ENCODE measurements at regions not wholly inside any gene's neighbourhood (a gene's known extent, or its start where the extent isn't known, plus 50 kb on each side); places are given as distances from the start of the nearest gene placed in this dataset.

DNA sequence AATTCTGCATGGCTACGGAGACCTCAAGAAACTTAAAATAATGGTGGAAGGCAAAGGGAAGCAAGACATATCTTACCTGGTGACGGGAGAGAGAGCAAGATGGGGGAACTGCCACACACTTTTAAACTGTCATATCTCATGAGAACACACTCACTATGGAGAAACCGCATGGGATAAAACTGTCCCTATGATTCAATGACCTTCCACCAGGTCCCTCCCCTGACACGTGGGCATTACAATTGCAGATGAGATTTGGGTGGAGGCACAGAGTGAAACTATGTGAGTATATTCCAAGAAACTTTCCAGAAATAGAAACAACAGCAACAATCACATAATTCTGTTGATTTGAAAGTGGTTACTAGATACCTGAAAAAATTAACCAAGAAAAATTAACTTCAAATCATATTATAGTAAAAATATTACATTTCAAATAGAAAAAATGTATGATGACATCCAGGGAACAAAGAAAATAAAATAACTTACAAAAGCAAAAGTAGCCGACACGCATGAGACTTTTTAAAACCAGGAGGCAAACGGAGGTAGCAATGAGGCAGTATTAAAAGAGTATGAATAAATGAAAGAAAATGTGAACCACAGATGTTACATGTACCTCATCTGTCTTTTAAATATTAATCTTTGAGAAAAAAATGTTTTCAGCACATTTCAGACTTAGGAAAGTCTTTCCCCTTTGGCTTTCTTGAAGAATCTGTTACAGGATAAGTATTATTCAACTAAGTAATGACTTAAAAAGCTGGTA is 879.5 kb downstream of the TECRL start:
- H3K4me1 ChIP-seq (ENCODE audit: insufficient read depth, low read length): no peaks in the 10 kb centered on the region
- H3K27ac ChIP-seq (ENCODE audit: low read length): no peak overlapping the region
- H3K9ac ChIP-seq (ENCODE audit: low read depth, low read length): no peak overlapping the region
- H3K27me3 ChIP-seq (ENCODE audit: insufficient read depth, low read length): no peaks in the 10 kb centered on the region
- no peaks in the 10 kb centered on the region for H3K36me3 ChIP-seq (ENCODE audit: insufficient read depth, low read depth, low read length)
- no peaks in the 10 kb centered on the region for H3K9me3 ChIP-seq (ENCODE audit: insufficient read depth, low read depth, low read length)
- no peak overlapping the region for H3K4me3 ChIP-seq (ENCODE audit: low read length)

DNA sequence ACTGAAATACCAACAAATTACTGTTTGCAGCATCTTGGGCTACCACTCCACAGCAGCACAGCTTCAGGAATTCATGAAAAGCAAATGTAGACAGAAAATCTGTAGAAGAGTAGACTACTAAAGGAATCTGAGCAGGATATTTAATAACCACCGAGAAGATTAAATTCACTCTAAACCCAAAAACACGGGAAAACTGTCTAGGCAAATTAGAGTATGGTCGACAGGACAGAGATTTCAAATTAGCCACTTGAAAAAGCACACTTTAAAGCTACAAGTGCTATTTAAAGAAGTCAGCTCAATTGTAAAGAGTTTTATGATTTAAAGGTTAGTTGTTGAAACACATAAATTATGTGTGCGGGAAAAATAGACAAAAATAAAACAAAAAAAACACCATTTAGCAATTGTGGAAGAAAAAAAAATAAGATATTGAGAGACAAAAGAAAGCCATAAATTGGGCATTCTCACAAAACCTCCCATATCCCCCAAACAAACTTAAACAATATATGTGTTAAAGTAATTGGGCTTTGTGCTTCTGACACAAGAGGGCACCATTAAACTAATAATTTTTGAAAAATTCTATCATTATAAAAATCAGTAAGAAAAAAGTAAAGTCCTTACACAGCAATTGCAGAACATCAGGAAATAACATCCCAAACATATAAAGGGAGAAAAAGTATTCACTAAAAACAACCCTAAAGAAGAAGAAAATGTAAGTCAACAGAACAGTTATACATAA is 880.8 kb downstream of the TECRL start:
- Histone ChIP-seq H3K27ac (ENCODE audit: low read length) (no peak overlapping the region), H3K4me1 (ENCODE audit: insufficient read depth, low read length) (no peaks in the 10 kb centered on the region), H3K9ac (ENCODE audit: low read depth, low read length) (no peak overlapping the region), H3K27me3 (ENCODE audit: insufficient read depth, low read length) (no peaks in the 10 kb centered on the region), H3K36me3 (ENCODE audit: insufficient read depth, low read depth, low read length) (no peaks in the 10 kb centered on the region), H3K9me3 (ENCODE audit: insufficient read depth, low read depth, low read length) (no peaks in the 10 kb centered on the region), H3K4me3 (ENCODE audit: low read length) (no peak overlapping the region)

- Histone ChIP-seq H3K9me3 (ENCODE audit: insufficient read depth, low read depth, low read length) (peaks cover 13% of the 10 kb centered on the region), H3K4me3 (ENCODE audit: low read length) (no peak overlapping the region), H3K4me1 (ENCODE audit: insufficient read depth, low read length) (no peaks in the 10 kb centered on the region), H3K36me3 (ENCODE audit: insufficient read depth, low read depth, low read length) (no peaks in the 10 kb centered on the region), H3K27me3 (ENCODE audit: insufficient read depth, low read length) (no peaks in the 10 kb centered on the region), H3K27ac (ENCODE audit: low read length) (no peak overlapping the region), H3K9ac (ENCODE audit: low read depth, low read length) (no peak overlapping the region)
These were observed 883.0 kb downstream of the TECRL start for GRCh38 chr4:63526251-63526650.

GRCh38 chr4:63524764-63525163 is 884.5 kb downstream of the TECRL start:
- Histone ChIP-seq H3K36me3 (ENCODE audit: insufficient read depth, low read depth, low read length) (no peaks in the 10 kb centered on the region), H3K9me3 (ENCODE audit: insufficient read depth, low read depth, low read length) (peaks cover 28% of the 10 kb centered on the region), H3K27ac (ENCODE audit: low read length) (no peak overlapping the region), H3K27me3 (ENCODE audit: insufficient read depth, low read length) (no peaks in the 10 kb centered on the region), H3K4me1 (ENCODE audit: insufficient read depth, low read length) (no peaks in the 10 kb centered on the region), H3K4me3 (ENCODE audit: low read length) (no peak overlapping the region), H3K9ac (ENCODE audit: low read depth, low read length) (no peak overlapping the region)

GRCh38 chr4:63505714-63506460 is 903.4 kb downstream of the TECRL start:
- no peak overlapping the region for H3K27ac ChIP-seq (ENCODE audit: low read length)
- no peak overlapping the region for H3K4me3 ChIP-seq (ENCODE audit: low read length)
- H3K36me3 ChIP-seq (ENCODE audit: insufficient read depth, low read depth, low read length): no peaks in the 10 kb centered on the region
- peaks cover 3% of the 10 kb centered on the region; the same call in 1 of the 2 replicates for H3K9me3 ChIP-seq (ENCODE audit: insufficient read depth, low read depth, low read length)
- H3K4me1 ChIP-seq (ENCODE audit: insufficient read depth, low read length): no peaks in the 10 kb centered on the region
- no peak overlapping the region for H3K9ac ChIP-seq (ENCODE audit: low read depth, low read length)
- H3K27me3 ChIP-seq (ENCODE audit: insufficient read depth, low read length): no peaks in the 10 kb centered on the region

GRCh38 chr4:63493265-63493664 is 916.0 kb downstream of the TECRL start:
- H3K4me3 ChIP-seq (ENCODE audit: low read length): no peak overlapping the region
- no peaks in the 10 kb centered on the region for H3K9me3 ChIP-seq (ENCODE audit: insufficient read depth, low read depth, low read length)
- H3K36me3 ChIP-seq (ENCODE audit: insufficient read depth, low read depth, low read length): no peaks in the 10 kb centered on the region
- H3K27ac ChIP-seq (ENCODE audit: low read length): no peak overlapping the region
- H3K4me1 ChIP-seq (ENCODE audit: insufficient read depth, low read length): peaks cover 6% of the 10 kb centered on the region; the same call in 1 of the 2 replicates
- H3K9ac ChIP-seq (ENCODE audit: low read depth, low read length): no peak overlapping the region
- no peaks in the 10 kb centered on the region for H3K27me3 ChIP-seq (ENCODE audit: insufficient read depth, low read length)

DNA sequence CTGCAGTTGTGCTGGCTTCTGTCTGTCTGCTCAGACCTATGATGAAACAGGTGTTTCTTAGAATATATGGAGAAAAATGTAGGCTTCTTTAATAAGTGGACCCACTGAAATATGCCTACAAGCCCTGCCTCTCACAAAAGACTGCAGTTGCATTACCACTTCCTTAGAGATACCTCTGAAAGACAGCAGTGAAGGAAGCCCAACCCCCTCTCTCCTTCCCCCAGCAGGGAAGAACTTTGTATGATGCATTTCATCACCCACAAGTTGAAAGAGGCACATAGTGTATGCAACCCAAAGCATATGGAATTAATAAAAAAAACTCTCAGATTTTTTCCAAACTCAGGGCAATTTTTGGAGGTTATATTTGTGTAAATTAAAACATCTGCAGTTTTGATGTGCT is 916.7 kb downstream of the TECRL start:
- Histone ChIP-seq H3K4me3 (ENCODE audit: low read length) (no peak overlapping the region), H3K36me3 (ENCODE audit: insufficient read depth, low read depth, low read length) (no peaks in the 10 kb centered on the region), H3K27me3 (ENCODE audit: insufficient read depth, low read length) (no peaks in the 10 kb centered on the region), H3K27ac (ENCODE audit: low read length) (no peak overlapping the region), H3K9me3 (ENCODE audit: insufficient read depth, low read depth, low read length) (no peaks in the 10 kb centered on the region), H3K9ac (ENCODE audit: low read depth, low read length) (no peak overlapping the region), H3K4me1 (ENCODE audit: insufficient read depth, low read length) (peaks cover 6% of the 10 kb centered on the region; the same call in 1 of the 2 replicates)

GRCh38 chr4:63464393-63464792 is 944.9 kb downstream of the TECRL start:
- H3K36me3 ChIP-seq (ENCODE audit: insufficient read depth, low read depth, low read length): no peaks in the 10 kb centered on the region
- H3K4me1 ChIP-seq (ENCODE audit: insufficient read depth, low read length): no peaks in the 10 kb centered on the region
- H3K4me3 ChIP-seq (ENCODE audit: low read length): no peak overlapping the region
- no peak overlapping the region for H3K27ac ChIP-seq (ENCODE audit: low read length)
- H3K27me3 ChIP-seq (ENCODE audit: insufficient read depth, low read length): no peaks in the 10 kb centered on the region
- no peak overlapping the region for H3K9ac ChIP-seq (ENCODE audit: low read depth, low read length)
- H3K9me3 ChIP-seq (ENCODE audit: insufficient read depth, low read depth, low read length): no peaks in the 10 kb centered on the region

DNA sequence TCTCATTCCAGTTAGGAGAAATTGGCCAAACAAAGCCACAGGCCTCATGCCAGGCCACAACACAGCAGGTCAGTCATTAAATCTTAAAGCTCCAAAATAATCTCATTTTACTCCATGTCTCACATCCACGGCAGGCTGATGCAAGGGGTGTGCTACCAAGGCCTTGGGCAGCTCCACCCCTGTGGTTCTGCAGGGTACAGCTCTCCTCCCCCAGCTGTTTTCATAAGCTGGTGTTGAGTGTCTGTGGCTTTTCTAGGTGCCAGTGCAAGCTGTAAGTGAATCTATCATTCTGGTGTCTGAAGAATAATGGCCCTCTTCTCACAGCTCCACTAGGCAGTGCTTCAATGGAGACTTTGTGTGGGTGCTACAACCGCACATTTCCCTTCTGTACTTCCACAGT is 949.2 kb downstream of the TECRL start:
- Histone ChIP-seq H3K9me3 (ENCODE audit: insufficient read depth, low read depth, low read length) (no peaks in the 10 kb centered on the region), H3K4me1 (ENCODE audit: insufficient read depth, low read length) (no peaks in the 10 kb centered on the region), H3K36me3 (ENCODE audit: insufficient read depth, low read depth, low read length) (no peaks in the 10 kb centered on the region), H3K27me3 (ENCODE audit: insufficient read depth, low read length) (no peaks in the 10 kb centered on the region), H3K4me3 (ENCODE audit: low read length) (no peak overlapping the region), H3K27ac (ENCODE audit: low read length) (no peak overlapping the region), H3K9ac (ENCODE audit: low read depth, low read length) (no peak overlapping the region)

GRCh38 chr4:63459329-63459728 is 949.9 kb downstream of the TECRL start:
- no peak overlapping the region for H3K9ac ChIP-seq (ENCODE audit: low read depth, low read length)
- H3K4me3 ChIP-seq (ENCODE audit: low read length): no peak overlapping the region
- no peak overlapping the region for H3K27ac ChIP-seq (ENCODE audit: low read length)

DNA sequence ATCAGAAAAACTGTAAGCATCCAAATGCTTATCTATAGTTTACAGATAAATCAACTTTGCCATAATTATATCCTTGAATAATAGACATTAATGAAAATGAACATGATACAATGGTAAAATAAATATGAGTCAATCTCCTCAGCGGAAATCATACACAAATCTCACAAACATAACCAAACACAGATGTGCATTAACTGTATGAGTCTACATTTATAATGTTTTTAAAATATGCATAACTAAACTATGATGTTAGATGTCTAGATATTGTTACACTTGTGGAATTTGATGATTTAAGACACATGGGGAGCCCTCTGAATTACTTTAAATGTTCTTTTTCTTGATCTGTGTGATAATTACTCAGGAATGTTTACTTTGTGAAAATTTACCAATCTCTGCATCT is 951.2 kb downstream of the TECRL start:
- no peaks in the 10 kb centered on the region for H3K9me3 ChIP-seq (ENCODE audit: insufficient read depth, low read depth, low read length)
- no peaks in the 10 kb centered on the region for H3K27me3 ChIP-seq (ENCODE audit: insufficient read depth, low read length)
- no peak overlapping the region for H3K27ac ChIP-seq (ENCODE audit: low read length)
- no peak overlapping the region for H3K9ac ChIP-seq (ENCODE audit: low read depth, low read length)
- H3K4me3 ChIP-seq (ENCODE audit: low read length): no peak overlapping the region
- H3K4me1 ChIP-seq (ENCODE audit: insufficient read depth, low read length): no peaks in the 10 kb centered on the region
- no peaks in the 10 kb centered on the region for H3K36me3 ChIP-seq (ENCODE audit: insufficient read depth, low read depth, low read length)

More at GRCh38 chr4:63459329-63459728, 949.9 kb downstream of the TECRL start:
- no peaks in the 10 kb centered on the region for H3K9me3 ChIP-seq (ENCODE audit: insufficient read depth, low read depth, low read length)
- no peaks in the 10 kb centered on the region for H3K36me3 ChIP-seq (ENCODE audit: insufficient read depth, low read depth, low read length)
- no peaks in the 10 kb centered on the region for H3K4me1 ChIP-seq (ENCODE audit: insufficient read depth, low read length)
- no peaks in the 10 kb centered on the region for H3K27me3 ChIP-seq (ENCODE audit: insufficient read depth, low read length)

Data from iPS-20b (cell line).